Activated gamma-delta T cell treated with Interleukin-2 at 50 U/mL for 16 hours (primary cell): ENCODE measurements at regions not wholly inside any gene's neighbourhood (a gene's known extent, or its start where the extent isn't known, plus 50 kb on each side); places are given as distances from the start of the nearest gene placed in this dataset.
"Not testable (repeated sequence)": the region's sequence is repeated elsewhere in the genome, so short reads cannot be mapped to it uniquely, and the experiment has no call there.

Source experiments
- DNase-seq: peaks from one replicate; pipeline ENCODE4 v3.0.0-alpha.2; 2020

DNA sequence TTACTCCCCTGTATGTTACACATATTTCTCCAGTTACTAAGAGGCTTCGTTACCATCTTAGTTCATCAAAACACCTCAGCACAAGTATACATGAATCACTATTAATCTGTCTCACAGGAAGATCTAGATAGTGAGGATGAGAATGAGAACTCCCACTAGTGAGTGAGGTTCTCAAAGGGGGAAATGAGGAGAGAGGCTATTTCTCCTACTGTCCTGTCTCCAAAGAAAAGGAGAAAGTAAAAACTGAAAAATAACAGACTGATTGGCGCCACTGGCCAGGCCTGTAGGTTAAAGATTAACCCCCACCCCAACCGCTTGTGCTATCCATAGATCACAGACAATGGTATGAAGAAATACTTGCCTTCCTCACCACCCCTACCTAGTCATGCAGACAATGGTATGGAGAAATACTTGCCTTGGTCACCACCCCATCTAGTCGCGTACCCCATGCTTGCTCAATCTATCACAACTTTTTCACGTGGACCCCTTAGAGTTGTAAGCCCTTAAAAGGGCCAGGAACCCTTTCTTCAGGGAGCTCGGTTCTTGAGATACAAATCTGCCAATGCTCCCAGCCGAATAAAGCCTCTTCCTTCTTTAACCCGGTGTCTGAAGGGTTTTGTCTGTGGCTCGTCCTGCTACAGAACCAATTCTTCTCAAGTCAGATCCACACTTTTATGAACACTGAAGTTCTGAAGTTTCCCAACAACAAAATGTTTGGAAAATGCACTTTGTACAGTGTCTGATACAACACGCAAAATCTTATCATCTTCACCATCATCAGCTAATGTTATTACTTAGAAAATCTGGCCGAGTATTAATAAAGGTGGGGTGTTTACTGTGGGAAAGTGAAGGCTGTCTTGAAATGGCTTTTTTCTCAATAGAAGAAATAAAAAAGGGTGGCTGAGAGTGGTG, 598.1 kb downstream of the UQCRFS1 start:
- DNase-seq: no peak

DNA sequence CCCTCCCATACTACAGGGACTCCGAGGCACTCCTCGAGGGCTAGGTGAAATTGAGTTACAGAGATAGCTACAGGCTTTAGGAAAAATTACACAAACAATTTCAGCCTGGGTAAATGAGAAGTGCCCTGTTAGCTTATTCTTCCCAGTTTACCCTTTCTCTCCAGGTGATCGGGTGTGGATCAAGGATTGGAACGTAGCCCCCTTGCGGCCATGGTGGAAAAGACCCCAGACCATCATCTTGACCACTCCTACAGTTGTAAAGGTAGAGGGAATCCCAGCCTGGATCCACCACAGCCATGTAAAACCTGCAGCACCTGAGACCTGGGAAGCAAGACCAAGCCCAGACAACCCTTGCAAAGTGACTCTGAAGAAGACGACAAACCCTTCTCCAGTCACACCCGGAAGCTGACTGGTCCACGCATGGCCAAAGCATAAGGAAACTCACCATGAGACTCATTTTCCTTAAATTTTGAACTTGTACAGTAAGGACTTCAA, 600.6 kb downstream of the UQCRFS1 start:
- no peak for DNase-seq

DNA sequence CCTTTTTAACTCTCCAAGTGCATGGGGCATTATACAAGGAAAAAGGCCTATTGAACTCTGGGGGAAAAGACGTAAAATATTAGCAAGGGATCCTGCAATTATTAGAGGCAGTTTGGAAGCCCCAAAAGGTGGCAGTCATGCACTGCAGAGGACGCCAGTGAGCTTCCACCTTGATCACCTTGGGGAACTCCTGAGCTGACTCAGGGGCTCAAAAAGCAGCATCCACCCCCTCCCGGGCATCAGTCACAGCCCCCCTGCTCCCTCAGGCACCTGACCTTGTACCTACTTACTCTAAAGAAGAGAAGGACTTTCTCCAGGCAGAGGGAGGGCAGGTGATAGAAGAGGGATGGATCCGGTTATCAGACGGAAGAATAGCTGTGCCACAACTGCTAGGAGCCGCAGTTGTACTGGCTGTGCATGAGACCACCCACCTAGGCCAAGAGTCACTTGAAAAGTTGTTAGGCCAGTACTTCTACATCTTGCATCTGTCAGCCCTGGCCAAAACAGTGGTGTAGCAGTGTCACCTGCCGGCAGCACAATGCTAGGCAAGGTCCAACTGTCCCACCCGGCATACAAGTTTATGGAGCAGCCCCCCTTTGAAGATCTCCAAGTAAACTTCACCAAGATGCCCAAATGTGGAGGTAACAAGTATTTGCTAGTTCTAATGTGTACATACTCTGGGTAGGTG, 601.6 kb downstream of the UQCRFS1 start:
- DNase-seq: not testable (repeated sequence)

DNA sequence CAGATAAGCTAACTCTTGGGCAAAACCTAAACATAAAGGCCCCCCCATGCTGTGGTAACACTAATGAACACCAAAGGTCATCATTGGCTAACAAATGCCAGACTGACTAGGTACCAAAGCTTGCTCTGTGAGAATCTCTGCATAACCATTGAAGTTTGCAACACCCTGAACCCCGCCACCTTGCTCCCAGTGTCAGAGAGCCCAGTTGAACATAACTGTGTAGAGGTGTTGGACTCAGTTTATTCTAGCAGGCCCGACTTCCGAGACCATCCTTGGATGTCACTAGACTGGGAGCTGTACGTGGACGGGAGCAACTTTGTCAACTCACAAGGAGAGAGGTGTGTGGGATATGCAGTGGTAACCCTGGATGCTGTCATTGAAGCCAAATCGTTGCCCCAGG, 602.2 kb downstream of the UQCRFS1 start:
- no peak for DNase-seq

DNA sequence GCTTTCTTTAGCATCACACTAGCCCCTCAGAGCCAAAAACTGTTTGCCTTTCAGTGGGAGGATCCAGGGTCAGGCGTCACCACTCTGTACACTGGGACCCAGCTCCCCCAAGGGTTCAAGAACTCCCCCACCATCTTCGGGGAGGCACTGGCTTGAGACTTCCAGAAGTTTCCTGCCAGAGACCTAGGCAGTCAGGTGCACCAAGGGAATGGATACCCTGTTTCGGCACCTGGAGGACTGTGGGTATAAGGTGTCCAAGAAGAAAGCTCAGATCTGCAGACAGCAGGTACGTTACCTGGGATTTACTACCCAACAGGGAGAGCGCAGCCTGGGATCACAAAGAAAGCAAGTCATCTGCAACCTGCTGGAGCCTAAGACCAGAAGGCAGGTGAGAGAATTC, 603.0 kb downstream of the UQCRFS1 start:
- DNase-seq: no peak

DNA sequence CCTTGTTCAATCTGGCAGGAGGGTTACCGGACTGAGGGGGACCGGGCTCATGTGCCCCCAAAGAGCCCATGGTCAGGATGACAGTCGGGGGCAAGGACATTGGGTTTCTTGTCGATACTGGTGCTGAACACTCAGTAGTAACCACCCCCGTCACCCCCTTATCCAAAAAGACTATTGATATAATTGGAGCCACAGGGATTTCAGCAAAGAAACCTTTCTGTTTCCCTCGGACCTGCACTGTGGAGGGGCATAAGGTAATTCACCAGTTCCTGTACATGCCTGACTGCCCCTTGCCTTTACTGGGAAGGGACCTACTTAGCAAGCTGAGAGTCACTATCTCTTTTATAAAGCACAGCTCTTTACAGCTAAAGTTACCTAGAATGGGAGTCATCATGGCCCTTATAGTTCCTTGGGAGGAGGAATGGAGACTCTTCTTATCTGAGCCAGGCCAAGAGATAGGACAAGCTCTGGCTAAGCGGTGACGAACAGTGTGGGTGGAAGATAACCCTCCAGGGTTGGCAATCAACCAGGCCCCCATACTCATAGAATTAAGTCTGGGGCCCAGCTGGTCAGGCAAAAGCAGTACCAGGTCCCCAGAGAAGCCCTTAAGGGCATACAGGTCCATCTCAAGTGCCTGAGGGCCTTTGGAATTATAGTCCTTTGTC, 603.7 kb downstream of the UQCRFS1 start:
- no peak for DNase-seq

DNA sequence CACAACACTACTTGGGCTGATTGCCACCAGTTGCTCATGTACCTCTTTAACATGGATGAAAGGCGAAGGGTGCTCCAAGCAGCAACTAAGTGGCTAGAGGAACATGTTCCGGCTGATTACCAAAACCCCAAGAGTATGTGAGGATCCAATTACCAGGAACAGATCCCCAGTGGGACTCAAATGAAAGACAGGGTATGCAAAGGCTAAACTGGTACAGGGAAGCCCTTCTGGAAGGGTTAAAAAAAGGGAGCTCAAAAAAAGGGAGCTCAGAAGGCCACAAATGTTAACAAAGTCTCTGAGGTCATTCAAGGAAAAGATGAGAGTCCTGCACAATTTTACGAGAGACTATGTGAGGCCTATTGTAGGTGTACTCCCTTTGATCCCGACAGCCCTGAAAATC, 604.7 kb downstream of the UQCRFS1 start:
- no peak for DNase-seq

DNA sequence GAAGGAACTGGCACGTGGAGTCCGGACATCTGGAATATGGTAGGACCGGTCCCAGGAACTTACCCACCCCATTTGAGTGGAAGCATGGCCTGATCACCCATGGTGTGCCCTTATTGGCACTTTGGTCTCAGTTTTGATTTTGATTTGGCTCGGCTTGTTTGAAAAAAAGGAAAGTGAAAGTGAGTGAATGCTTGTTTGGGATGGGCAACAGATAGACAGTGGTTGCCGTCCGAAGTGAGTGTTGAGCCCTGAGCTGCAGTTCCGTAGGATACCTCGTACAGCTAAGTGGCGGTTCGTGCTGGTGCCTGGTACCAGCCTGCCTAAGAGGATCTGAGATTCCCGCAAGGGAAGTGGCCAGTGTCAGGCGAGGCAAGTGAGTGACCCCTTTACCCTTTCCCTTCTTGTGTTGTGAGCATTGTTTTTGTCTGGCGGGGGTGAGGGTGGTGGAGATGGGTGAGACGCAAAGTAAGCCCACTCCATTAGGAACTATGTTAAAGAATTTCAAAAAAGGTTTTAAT, 605.8 kb downstream of the UQCRFS1 start:
- DNase-seq: no peak

DNA sequence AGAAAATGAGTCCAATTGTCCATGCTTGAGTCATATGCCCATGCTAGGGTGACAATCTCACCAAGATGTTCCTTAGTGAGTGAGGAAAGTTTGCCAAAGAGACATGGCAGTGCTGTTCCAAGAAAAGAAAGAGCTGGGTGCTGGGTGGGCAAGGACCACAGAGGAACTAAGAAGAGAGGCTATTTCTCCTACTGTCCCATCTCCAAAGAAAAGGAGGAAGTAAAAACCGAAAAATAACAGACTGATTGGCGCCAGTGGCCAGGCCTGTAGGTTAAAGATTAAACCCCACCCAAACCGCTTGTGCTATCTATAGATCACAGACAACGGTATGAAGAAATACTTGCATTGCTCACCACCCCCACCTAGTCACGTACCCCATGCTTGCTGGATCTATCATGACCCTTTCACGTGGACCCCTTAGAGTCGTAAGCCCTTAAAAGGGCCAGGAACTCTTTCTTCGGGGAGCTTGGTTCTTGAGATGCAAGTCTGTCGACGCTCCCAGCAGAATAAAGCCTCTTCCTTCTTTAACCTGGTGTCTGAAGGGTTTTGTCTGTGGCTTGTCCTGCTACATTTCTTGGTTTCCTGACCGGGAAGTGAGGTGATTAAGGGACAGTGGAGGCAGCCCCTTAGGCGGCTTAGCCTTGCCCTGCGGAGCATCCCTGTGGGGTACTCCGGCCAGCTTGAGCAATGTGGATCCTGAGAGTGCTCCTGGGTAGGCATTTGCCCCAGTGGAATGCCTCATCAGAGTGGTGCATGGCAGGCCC, 606.5 kb downstream of the UQCRFS1 start:
- DNase-seq: no peak

DNA sequence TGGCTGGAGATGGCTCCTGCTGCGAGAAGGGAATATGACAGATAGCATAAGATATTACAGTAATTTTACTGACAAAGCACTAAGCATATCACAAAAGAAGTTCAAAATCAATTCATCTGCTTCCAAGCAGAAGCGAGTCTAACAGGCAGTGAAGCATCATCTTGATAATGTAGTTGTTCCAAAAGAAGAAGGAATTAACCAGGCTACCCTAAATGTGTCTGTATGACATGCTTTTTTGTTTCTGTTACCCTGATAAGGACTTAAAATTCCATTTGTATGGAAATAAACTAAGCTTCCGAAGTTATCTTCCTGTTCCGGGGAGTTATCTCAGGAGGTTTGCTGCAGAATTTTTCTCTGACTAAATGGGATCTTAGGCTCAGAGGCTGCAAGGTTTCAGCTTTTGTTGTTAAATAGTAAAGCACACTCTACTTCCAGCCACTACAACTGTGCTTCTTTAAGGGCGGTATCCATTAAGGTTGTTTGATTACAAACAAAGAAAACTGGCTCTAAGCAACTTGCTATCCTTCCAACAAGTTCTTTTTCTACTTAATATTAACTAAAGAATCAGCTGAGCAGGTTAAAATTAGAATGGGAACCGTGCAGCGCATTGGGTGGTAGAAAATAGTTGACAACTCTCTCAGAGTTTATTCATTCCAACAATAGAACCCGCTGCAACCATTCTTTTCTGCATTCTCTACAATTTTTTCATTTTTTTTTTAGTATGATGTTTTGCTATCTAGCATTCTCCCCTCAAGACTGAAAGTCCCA, 607.3 kb downstream of the UQCRFS1 start:
- no peak for DNase-seq

DNA sequence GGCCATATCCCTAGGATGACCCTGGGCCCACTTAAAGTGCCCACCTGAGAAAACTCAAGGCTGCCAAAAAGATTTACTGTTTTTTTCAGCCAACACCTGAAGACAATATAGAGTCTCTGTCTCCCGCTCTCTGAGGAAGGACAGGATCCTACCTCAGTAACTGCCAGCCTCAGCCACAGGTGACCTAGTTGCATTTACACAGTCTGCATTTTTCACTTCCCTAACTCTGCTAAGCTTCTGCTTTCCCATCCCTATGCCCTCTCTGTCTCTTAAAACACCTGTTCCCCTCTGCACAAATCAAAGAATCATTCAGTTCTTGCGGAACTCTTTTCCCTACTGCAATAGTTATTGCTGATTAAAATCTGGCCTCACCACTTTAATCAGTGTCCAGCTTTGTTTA, 609.5 kb downstream of the UQCRFS1 start:
- DNase-seq: no peak

DNA sequence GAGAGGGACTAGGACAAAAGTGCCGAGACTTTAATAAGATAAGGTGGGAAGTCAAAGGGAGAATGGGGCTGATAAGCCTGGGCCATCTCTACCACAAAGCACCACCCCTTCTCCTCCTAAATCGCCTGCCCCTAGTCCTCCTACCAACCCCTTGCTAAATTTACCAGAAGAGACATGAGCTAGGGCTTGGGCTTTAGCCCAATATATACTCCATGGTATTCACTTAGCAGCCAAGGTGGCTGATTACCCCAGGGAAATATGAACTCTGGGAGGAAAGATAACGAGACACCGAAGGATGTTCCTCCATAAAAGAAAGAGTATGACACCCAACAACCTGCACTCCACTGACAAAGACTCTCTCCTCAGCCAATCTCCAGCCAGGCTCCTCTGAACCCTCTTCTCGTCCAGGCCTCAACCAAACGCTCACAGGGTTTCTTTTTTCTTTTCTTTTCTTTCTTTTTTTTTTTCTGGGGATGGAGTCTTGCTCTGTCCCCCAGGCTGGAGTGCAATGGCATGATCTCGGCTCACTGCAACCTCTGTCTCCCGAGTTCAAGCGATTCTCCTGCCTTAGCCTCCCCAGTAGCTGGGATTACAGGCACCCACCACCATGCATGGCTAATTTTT, 610.2 kb downstream of the UQCRFS1 start:
- DNase-seq: no peak

DNA sequence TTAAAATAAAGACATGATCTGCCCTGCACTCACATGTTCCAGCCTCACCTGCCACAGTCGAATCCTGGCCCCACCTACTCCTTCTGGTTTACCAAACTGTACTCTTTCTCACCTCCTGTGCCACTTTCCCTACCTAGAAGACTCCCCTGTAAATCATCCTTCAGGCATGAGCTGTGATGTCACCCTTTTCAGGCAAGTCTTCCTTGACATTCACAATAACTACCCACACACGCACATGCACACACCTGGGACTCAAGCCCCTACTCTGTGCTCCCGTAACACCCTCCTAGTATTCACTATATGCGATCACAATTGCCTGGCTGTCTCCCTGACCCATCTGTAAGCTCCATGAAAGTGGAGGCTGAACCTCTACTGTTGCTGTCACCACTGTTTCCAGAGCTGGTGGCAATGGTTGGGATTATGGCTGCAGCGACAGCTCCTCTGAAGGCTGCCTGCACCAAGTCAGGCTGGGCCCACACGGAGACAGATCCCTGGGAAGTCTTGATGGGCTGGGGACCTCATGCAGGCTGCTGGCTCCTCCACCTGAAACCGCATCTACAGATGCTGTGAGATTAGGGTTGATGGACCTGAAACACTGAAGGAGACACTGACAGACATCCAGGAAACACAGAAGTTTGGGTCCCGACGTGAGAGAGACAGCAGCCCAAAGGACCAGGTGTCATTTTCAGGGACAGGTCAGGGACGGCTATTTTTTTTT, 611.1 kb downstream of the UQCRFS1 start:
- no peak for DNase-seq

DNA sequence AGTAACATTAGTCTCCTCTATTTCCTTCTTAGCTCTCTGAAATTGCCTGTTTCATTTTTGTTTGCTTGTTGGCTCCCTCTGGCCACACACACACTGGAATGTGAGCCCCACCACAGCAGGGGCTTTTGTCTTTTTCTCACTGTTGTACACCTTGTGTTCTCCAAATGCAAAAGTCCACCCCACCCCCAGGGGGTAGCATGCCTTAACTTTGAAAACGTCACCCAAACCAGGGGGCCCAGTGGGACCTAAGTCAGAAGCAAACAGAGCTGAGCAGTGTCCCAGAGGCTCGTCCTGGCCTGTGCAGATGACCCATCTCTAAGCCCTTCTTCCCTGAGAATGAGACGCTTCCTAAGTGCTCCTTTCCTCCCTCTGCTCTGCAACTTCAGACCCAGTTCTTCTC, 614.1 kb downstream of the UQCRFS1 start:
- no peak for DNase-seq

DNA sequence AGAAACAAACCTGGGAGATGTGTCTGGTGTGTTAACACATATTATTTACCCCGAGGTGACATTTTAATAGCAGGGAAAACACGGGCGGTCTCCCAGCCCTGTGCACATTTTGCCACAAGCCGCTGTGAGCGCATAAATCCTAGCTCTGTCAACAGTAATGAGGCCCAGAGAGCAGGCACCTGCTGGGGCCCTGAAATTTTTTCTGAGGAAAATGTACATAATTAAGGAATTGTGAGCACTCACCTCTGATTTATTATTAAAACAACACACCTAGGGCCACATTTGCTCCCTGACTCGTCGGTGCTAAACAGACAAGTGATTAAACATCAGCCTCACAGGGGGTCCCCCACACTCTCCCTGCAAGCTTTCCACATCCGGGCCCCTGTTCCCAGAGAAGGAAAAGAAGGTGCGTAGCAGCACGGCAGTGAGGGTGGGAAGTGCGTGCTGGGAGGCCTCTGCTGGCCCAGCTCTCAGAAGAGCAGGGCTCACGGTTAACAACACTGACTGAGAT, 616.3 kb downstream of the UQCRFS1 start:
- no peak for DNase-seq

DNA sequence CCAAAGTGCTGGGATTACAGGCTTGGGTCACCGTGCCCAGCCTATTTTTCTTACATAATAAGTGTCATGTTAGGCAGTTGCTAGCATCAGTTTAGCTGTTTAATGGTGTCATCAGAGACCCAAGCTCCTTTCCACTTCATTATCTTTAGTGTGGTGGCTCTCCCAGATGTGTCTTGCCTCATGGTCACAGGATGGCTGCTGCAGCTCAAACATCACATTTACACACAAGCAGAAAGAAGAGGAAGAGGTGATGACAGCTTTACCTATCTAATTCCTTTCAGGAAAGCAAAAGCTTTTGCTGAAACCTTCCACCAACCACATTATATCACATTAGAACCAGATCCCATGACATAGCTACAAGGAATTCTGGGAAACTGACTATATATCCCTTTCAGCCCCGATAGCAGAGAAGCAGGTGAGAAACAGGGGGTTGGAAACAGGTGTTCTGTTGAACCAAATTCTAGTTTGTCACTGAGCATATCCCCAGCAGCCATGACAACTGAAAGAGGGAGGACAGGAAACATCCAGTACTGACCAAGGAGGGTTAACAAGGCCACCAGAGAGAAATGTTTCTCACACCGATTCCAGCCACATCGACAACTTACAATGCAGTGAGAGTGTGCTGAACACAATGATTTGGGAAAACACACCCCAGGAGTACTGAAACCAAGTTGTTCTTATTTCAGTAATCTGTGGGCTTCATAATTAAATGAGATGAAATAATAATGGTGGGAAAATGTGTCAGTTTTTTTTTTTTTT, 617.0 kb downstream of the UQCRFS1 start:
- DNase-seq: no peak

DNA sequence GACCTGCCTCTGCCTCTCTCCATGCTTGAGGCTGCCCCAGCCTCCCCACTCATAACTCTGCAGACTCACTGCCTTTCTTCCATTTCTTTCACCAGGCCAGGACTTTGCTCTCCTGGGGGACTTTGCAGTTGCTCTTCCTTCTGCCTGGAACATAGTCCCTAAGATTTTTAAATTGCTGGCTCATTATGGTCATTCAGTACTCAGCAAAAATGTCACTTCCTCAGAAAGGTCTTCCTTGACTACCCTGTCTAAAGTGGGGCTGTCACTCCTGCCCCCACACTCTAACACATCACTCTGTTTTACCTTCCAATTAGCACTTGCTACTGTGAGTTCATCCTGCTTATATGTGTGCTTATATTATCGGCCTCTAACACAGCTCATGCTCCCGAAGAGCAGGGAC, 618.2 kb downstream of the UQCRFS1 start:
- no peak for DNase-seq

DNA sequence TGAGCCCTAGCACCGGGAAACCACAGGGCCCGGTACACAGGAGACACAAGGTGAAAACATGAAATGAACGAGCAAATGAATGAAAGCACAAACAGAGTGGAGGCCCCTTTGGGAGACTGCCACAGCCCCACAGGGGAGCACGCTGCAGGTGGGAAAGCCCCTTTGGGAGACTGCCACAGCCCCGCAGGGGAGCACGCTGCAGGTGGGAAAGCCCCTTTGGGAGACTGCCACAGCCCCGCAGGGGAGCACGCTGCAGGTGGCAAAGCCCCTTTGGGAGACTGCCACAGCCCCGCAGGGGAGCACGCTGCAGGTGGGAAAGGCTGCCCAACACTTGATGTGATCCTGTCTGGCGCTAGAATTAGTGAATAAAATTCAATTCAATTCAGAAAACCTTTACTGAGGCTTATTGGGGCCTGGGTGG, 623.0 kb downstream of the UQCRFS1 start:
- DNase-seq: not testable (repeated sequence)

DNA sequence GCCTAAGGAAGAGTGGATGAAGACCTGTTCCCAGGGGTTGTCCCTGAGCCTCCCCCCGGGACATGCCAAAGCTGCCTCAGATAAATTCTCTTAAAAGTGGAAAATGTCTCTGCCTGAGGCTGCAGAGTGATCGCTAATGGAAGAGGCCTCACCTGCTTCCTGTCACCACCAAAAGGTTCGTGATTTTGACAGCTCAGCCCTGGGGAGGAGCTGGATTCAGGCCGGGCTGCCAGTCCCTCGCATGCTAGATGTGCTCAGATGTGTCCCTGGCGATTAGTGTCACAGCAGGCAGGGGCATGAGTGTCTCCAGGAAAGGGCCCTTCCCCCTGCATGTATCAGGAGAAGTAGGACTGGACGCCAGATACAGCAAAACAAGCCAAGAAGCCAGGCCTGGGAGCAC, 626.5 kb downstream of the UQCRFS1 start:
- DNase-seq: no peak

DNA sequence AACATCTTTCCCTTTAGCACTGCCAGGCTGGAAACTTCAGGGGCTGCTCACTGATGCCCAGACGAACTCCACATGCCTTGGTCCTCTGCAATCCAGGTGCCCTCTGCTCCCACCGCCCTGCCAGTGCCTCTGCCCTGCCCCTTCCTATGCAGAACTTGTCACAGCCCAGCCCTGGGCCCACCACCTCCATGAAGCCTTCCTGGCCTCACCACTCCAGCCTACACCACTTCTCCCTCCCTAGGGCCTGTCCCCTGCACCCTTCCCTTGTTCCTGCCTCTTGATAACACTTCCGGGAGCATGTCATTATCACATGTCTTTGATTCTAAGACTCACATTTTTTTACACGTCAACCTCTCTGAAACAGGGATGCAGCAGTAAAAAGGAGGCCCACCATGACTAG, 627.2 kb downstream of the UQCRFS1 start:
- no peak for DNase-seq
